AG20443 (cell line): ENCODE measurements at regions not wholly inside any gene's neighbourhood (a gene's known extent, or its start where the extent isn't known, plus 50 kb on each side); places are given as distances from the start of the nearest gene placed in this dataset.
A peak's percentile ranks its signal among the peaks of the same experiment; 100 is the strongest.

Experiments
- DNase-seq: peaks from one replicate; pipeline ENCODE4 v3.0.0; 2012; ENCODE audit warnings: low spot score, mixed read lengths

DNA sequence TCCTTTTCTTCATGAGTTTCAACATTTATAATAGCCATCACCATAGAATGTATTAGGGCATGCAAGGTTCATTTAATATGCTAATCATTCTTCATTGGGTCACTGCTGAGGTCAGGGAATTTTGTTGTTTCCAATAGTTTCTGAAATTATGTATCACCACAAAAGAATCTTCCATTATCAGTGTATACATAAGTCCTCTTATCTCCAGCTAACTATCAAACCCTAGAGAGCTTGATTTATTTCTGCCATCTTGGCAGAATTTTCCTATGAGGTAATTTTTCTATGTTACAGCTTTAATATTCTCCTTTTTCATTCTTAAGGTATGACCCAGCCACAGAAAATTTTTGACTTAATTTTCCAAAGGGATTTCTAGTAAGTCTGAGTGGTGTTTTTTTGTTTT lies 415.0 kb upstream of the SLITRK1 start:
- DNase-seq, result no peak

DNA sequence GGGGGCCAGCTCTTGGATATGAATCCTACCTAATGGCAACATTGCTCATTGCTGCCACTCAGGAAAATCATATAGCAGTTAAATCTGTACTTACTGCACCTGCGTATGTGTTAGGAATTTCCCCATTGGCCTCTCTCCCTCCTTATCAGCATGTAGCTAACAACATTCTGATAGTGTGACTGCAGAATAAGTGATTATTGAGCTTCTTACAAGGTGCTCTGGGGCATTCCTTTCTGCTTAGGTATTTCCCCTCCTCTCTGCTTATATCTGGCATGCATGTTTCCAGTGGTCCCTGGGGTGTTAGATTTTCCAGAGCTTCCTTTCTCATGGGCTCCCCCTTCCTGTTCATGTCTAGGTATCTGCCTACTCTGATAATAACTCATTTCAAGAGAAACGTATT lies 414.1 kb upstream of the SLITRK1 start:
- no peak for DNase-seq

DNA sequence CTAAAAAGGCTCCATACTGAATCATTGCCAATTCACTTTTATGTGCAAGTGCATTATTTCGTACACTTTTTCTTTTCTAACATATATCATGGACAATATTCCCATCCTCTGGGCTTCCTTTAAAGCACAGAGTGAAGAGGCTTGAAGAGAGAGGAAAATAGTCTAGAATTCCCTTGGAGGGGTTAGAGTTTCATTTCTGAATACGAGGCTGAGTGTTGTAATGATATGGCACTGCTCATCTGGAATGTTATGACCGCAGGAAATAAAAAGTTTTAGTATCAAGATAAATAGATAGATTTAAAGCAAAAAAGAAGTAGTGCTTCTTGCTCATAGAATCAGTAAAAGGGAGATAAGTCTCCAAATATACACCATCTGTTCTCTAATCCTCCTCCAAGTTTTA lies 412.3 kb upstream of the SLITRK1 start:
- no peak for DNase-seq

DNA sequence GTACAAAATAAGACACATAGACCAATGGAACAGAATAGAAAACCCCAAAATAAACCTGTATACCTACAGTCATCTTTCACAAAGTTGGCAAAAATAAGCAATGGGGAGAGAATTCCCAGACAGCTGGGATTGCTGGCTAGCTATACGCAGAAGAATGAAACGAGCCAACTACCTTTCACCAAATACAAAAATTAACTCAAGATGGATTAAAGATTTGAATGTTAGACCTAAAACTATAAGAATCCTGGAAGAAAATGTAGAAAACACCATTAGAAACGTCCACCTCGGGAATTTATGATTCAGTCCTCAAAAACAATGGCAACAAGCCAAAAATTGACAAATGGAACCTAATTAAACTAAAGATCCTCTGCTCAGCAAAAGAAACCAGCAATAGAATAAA lies 408.1 kb upstream of the SLITRK1 start:
- no peak for DNase-seq

DNA sequence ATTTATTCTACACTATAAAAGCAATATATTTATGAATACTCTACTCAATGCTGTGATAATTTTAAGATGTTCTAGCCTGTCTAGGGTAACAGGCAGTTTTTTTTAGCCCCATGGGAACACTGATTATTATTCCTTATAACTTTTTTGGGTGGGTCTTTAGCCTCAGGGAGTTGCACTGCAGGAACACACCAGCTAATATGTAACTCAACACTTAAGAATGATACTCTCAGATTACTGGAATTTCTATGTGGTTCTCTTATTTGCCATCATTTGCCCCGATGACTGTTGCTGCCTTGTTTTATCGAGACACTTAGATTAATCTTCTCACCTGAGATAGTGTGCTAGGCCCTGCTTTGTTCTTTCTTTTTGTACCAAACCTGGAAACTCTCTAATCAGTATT lies 396.9 kb upstream of the SLITRK1 start:
- no peak for DNase-seq

DNA sequence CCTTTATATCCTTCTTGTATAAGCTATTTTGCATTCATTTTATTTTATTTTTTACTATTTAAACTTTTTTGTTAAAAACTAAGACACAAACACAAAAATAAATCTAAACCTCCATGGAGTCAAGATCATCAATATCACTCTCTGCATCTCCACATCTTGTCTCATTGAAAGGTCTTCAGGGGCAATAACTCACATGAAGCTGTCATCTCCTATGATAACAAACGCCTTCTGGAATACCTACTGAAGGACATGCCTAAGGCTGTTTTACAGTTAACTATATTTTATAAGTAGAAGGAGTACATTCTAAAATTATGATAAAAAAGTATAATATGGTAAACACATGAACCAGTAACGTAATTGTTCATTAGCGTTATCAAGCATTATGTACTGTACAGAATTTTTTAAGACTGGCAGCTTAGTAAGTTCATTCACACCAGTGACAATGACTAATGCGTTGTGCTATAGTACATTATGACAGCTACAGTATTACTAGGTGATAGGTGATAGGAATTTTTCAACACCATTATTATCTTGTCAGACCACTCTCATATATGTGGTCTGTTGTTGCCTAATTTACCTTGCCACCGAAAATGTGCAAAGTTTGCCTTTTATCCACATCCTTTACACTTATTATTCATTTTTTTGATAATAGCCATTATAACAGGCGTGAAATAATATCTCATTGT lies 390.7 kb upstream of the SLITRK1 start:
- no peak for DNase-seq

DNA sequence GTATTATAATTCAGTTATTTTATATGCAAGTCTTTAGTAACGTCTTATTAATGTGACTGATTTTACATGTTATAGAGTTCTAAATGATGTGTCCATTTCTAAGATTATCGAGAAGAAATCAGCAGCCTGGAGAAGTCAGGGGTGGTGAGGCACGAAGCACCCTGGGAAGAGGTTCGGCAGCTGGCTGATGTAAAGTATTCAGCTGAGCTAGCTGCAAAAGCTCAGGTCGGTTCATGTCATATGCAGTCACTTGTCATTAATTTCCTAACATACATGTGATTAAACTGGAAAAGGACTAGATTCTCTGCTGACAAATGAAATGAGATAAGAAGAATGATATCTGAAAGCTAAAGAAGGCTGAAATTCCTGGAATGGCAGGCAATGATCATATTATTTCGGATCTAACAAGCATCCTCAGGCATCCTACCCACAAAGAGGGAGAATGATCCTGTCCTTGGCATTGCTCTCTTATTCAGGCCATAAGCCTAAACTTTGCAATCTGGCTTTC lies 383.0 kb upstream of the SLITRK1 start:
- DNase-seq, result no peak

DNA sequence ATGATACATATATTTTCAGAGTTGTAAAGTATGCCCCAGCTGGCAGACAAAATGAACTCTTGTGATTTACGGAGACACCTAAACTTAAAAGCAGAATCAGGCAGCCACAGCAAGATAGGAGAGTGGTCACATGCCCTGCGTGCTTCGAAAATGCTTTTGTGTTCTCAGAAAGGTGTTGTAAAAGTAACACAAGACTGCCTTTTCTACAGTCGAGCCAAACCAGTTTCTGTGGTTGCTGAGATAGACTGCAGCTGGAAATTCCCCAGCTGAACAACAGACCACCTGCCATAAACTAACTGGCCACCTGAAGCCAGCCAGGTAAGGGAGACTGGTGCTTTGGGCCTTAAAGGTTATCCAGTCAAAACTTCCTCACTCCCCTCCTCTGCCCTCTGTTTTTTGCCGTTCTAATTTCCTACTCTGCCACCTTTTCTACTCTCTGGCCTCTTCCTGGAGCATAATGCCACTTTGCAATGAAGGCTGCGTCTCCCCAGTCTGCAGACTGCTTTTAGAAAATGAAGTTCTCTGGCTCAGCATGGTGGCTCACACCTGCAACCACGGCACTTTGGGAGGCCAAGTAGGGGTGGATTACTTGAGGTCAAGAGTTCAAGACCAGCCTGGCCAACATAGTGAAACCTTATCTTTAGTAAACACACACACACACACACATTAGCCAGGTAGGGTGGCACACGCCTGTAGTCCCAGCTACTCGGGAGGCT lies 381.2 kb upstream of the SLITRK1 start:
- no peak for DNase-seq

DNA sequence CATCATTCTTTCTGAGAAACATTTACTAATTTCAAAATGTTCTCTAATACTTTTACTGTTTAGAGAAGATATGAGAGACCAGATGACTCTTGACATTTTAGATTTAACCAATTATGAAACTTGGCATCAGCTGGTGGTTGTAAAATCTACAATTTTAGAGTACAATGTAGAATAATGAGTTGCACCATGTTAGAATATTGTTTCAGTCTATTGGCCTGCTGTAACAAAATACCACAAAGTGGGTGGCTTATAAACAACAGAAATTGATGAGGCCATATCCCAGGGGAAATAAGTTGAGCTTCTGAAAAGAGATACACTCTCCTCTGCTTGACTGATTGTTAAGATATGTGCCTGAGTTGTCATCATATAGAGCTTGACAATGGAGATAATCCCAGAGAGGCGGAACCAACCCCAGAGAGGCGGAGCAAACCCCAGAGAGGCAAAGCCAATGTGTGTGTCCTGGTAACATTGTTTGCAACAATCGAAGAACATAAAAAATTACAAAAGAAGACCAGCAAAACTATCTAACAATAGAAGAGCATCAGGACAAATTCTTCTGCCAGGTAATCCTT lies 373.0 kb upstream of the SLITRK1 start:
- DNase-seq, result no peak

DNA sequence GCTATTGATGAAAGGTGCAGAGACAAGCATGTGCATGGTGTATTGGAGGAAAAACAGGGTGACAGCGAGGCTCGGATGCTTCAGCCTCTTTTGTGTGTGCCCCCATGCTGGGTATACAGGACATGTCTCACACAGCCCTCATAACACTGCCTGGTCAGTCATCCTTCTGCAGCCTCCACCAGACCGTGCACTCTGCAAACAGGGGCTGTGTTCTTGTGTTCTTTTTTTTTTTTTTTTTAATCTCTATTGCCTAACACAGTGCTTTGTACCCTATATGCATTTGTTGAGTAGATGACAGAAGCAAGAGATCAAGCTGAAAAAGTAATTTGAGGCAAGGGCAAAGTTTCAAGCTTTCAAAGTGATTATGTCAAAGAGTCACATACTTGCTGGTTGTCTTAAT lies 367.2 kb upstream of the SLITRK1 start:
- DNase-seq, result no peak

DNA sequence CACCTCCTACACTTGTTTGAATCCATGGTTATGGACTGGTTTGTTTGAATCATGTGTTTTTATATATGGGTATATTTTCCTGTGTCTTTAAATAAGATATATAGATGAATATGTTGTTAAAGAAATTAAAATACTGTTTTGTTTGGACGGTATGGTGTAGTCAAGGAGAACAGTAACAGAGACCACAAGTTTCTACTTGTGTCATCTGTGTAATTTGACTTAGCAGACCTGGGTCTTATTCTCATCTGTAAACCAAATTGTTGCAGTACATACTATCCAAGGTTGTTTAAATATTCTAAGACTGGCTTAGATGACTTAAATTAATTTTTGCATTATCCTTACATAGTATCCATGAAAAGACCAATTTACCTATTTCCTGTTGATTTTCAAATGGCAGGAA lies 361.1 kb upstream of the SLITRK1 start:
- DNase-seq, result no peak

DNA sequence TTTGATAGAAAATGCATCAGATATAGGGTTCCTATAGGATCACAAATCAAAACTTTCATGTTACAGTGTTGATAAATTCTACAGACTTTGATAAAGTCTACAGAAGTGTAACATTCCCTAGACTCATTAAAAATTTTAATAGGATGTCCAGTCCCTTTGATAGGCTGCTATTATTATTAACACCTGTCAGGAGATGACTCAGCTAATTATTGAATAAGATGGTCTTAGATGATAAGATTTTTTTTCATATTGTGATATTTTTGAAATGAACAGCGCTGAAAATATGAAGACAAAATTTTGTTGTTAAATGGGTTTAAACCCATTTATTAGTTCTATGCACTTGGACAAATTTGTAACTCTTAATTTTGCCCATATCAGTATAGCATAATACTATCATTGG lies 356.8 kb upstream of the SLITRK1 start:
- no peak for DNase-seq

DNA sequence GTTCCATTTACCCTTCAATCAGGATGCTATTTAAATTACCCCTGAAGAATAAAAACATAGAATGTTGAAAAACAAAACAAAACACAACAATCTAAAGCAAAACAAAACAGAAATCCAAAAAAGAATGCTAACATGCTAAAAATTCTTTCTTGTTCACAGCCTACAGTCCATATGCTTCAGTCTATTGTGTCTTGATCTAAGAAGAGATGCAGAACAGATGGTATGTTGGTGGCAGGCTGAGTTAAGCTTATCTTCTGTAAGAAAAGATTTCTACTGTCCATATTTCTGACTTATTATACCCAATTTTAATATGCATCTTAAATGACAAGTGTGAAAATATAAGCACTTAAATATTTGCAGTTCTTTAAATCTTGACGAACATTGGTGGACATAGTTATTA lies 356.1 kb upstream of the SLITRK1 start:
- DNase-seq, result no peak

DNA sequence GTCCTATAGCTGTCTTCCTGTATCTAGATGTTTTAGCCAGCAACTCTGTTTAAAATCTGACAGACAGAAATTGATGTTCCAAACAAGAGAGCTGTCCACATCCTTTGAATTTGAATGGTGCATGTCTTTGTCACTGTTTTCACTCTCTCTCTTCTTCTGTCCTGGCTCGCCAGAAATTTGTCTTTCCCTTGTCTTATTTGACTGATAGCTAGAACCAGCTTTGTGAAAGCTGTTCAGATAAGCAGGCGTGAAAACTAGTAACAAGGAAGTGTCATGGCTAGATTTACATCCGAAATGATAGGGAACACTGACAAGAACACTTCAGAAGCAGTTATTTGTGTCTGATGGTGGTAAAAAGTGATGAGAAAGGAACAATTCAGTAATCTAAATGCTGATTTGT lies 354.9 kb upstream of the SLITRK1 start:
- DNase-seq, result no peak

DNA sequence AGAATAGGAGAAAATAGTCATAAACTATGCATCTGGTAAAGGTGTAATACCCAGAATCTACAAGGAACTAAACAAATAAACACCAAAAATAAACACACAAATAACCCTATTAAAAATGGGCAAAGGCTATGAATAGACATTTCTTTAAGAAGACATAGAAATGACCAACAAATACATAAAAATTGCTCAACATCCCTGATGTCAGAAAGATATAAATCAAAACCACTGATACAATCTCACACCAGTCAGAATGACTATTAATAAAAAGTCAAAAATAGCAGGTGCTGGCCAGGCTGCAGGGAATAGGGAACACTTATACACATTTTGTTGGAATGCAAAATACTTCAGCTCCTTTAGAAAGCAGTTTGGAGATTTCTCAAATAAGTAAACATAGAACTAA lies 352.1 kb upstream of the SLITRK1 start:
- DNase-seq, result no peak

DNA sequence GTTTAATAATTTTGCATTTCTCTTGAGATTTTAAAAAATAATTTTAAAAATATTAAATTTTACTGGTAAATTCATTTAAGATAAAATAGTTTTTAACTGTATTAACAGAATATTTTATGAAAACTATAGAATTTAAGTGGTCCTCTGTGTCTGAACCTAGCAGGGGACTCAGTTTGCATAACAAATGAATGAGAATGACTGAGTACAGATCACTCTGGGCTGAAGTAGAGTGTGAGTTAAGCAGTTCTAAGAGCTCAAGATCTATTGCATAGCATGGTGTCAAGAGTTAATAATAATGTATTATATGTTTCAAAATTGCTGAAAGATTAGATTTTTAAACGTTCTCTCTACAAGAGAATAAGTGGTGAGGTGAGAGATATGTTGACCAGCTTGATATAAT lies 348.3 kb upstream of the SLITRK1 start:
- DNase-seq, result no peak

DNA sequence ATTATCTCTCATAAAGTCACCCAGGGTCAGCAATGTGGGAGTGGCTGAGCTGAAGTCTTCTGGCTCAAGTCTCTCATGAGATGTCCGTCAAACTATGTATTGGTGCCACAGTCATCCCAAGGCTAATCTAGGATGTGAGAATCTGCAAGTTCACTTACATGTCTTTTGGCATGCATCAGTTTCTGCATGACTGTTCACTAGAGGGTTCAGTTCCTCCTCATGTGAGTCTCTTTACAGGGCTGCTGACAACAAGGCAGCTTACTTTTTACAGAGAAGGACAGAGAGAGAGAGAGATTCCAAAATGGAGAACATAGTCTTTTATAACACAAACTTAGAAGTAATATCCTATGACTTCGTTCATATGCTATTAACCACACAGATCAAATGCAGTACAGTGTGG lies 328.8 kb upstream of the SLITRK1 start:
- no peak for DNase-seq

DNA sequence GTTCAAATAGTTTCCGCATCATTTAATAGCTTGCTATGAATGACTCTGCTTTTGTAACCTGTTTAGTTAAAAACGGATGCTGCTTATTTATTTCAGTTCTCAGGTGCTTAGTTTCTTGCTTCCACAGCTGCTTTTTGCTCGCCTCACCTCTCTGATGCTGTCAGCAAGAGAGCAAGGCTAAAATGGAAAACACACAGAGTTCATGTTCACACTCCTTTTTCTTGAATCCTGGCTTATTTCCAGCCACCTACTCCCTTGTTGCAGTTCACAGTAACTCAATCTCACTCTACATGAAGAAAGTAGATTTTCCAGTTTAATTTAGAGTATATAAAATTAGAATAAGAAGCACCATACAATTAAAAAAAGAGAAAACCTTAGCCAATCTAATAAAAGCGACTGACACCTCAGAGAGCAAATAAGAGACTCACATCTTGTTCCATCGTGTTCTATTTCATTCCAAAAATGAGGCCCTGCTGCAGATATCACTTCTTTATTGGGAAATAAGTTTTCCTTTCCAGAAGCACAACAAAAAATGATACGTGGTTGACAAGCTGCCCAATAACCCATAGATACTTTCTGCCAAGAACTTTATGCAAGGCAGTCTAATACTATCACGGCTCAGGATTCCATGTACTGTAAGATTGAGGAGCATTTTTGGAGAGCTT lies 326.1 kb upstream of the SLITRK1 start:
- no peak for DNase-seq

DNA sequence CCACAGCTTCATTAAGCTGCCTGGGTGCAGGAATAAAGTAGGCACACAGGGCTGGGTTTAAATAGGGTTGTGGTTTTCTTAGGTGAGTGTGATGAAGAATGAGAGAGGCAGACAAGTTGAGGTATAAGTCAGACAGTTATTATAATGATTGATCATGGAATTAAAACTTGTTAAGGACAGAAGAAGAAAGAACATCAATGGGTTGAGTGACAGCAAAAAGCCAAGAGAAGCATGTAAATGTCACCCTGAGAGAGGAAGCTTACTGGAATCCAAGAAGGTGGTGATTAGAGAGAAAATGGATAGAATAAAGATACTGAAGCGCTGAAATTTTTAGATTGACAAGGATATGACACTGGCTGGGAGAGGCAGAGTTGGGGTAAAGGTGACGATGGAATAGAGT lies 325.2 kb upstream of the SLITRK1 start:
- DNase-seq, result no peak

DNA sequence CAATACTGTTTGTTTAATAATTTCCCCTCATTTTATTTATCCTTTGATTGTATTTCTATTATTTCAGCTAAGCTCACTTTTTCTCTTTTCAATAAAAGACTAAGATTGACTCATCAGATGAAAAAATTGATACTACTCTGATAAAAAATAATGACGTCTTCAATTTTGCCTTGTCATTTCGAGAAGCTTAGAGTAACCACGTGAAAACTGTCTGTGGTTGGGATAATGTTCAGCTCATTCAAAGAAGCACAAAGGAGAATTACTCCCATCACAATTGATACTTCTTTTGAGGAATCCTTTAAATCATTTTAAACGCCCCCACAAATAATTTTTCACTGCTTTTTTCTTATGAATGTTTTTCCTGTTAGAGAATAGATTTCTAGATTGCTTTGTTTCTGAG lies 318.7 kb upstream of the SLITRK1 start:
- no peak for DNase-seq

DNA sequence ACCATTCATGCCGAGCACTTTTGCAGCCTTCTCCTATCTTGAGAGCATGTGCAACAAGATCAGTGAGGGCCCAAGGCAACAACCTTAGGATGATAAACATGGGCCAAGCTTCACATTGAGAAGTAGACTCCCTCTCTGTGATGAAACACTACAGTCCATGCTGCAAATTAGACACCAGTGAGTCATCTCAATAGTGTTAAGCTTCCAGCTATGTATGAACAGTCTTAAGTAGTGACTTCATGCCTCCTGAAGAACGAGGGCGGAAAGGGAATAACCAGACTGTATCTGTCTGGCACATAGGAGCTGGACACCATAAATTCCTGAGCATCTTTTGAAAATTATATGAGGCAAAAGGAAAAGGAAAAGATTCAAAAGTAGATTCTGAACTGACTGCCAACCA lies 309.9 kb upstream of the SLITRK1 start:
- DNase-seq, result peak; percentile 9

DNA sequence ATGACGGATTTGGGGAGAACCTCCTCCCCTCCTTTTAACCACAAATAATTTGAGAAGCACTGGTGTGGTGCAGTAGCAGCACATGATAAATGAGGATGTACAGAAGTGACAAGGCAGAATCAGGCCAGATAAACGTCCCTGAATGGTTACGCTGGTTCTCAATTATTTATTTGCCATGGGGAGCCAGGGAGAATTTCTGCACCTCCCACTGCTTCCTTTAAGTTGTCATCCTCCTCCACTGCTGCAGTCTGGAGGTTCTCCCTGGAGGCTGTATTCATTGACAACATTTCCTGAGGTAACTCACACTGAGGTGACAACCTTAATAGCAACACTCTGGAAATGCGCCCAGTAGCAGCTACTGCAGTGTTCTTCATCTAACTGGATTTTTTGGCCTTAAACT lies 308.9 kb upstream of the SLITRK1 start:
- DNase-seq, result no peak

DNA sequence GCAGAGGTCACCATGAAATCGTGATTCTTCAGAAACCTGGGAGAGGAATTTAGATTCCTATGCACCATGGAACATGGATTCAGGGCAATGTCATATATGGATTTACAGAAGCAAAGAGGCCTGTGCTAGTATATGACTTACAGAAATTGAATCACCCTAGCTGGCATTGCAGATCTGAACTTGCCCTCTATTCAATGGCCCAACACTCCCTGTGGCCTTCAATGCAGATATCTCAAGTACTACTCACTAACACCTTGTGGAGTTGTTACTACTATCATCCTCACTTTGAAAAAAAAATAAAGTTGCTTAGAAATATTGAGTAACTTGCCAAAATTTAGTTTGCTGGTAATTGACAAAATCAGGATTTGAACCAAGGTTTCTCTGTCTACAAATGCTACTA lies 305.4 kb upstream of the SLITRK1 start:
- DNase-seq, result no peak
